Erythroblast (primary cell): ENCODE measurements at regions not wholly inside any gene's neighbourhood (a gene's known extent, or its start where the extent isn't known, plus 50 kb on each side); places are given as distances from the start of the nearest gene placed in this dataset.

Source experiments
- GATA1 ChIP-seq: IDR thresholded peaks from 2 replicates; pipeline ENCODE4 v1.6.1; 2011; ENCODE audit warnings: low read depth, mild to moderate bottlenecking, control low read depth, low read length, moderate library complexity
- POLR2A ChIP-seq: IDR thresholded peaks from 2 replicates; pipeline ENCODE4 v1.6.1; 2011; ENCODE audit warnings: mild to moderate bottlenecking, low read length

DNA sequence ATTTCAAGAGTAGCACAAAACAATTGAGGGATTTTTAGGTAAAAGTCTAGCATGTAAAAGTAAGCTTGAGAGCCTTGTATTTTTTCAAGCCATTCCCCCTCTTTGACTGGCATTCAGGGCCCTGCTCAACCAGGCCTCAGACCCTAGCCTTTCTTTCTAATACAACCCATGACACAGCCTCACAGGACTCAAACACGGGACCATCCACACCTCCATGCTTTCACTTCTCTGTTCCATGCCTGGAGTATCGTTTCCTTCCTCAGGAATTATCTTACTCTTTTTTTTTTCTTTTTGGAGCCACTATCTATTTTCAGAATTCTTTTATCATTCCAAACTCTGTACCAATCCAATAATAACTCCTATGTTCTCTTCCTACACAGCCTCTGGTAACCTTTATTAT lies 560.2 kb upstream of the CLINT1 start:
- TF ChIP-seq POLR2A (no peak), GATA1 (no peak)
